Dermis microvascular lymphatic vessel endothelial cell (primary cell): ENCODE measurements at regions not wholly inside any gene's neighbourhood (a gene's known extent, or its start where the extent isn't known, plus 50 kb on each side); places are given as distances from the start of the nearest gene placed in this dataset.
"Not testable (repeated sequence)": the region's sequence is repeated elsewhere in the genome, so short reads cannot be mapped to it uniquely, and the experiment has no call there.

Experiments used
- DNase-seq, 2 donors: peaks; one replicate each; pipeline versions ENCODE4 v3.0.0 to v3.0.0-alpha.2; 2010; ENCODE audit warnings: low read depth in 2 of 2

GRCh38 chr13:56631060-56631459 lies 509.7 kb upstream of the PRR20A start:
- DNase-seq: not testable (repeated sequence)

- no peak for DNase-seq
Measured at GRCh38 chr13:56653043-56653442, 487.7 kb upstream of the PRR20A start.

GRCh38 chr13:56659041-56659471 lies 481.7 kb upstream of the PRR20A start:
- DNase-seq: no peak

GRCh38 chr13:56670563-56670962 lies 470.2 kb upstream of the PRR20A start:
- DNase-seq: no peak

- no peak for DNase-seq
Measured at GRCh38 chr13:56681404-56681803, 459.3 kb upstream of the PRR20A start.

- no peak for DNase-seq
Measured at GRCh38 chr13:56687131-56687530, 453.6 kb upstream of the PRR20A start.

GRCh38 chr13:56697011-56697410 lies 443.7 kb upstream of the PRR20A start:
- DNase-seq: no peak

- no peak for DNase-seq
Measured at GRCh38 chr13:56700324-56700723, 440.4 kb upstream of the PRR20A start.

GRCh38 chr13:56706485-56706884 lies 434.2 kb upstream of the PRR20A start:
- DNase-seq: no peak

- DNase-seq: no peak
Measured at GRCh38 chr13:56713656-56714055, 427.1 kb upstream of the PRR20A start.

- DNase-seq: no peak
Measured at GRCh38 chr13:56718791-56719190, 421.9 kb upstream of the PRR20A start.

GRCh38 chr13:56720841-56721240 lies 419.9 kb upstream of the PRR20A start:
- no peak for DNase-seq

- no peak for DNase-seq
Measured at GRCh38 chr13:56735537-56735942, 405.2 kb upstream of the PRR20A start.

GRCh38 chr13:56736966-56737365 lies 403.8 kb upstream of the PRR20A start:
- no peak for DNase-seq

GRCh38 chr13:56752636-56753035 lies 388.1 kb upstream of the PRR20A start:
- no peak for DNase-seq

- DNase-seq: no peak
Measured at GRCh38 chr13:56755181-56755935, 385.4 kb upstream of the PRR20A start.

GRCh38 chr13:56763333-56763732 lies 377.4 kb upstream of the PRR20A start:
- not testable (repeated sequence) for DNase-seq

GRCh38 chr13:56773148-56773547 lies 367.6 kb upstream of the PRR20A start:
- DNase-seq: no peak

GRCh38 chr13:56789527-56789926 lies 351.2 kb upstream of the PRR20A start:
- DNase-seq: no peak

GRCh38 chr13:56837161-56837560 lies 303.6 kb upstream of the PRR20A start:
- DNase-seq: no peak

- DNase-seq: no peak
Measured at GRCh38 chr13:56850852-56851251, 289.9 kb upstream of the PRR20A start.

- DNase-seq: peak in 1 of 2 donors; percentile 24
Measured at GRCh38 chr13:56861476-56861875, 279.2 kb upstream of the PRR20A start.

GRCh38 chr13:56864451-56864850 lies 276.3 kb upstream of the PRR20A start:
- peak in 1 of 2 donors; percentile 17 for DNase-seq

- no peak for DNase-seq
Measured at GRCh38 chr13:56865416-56865815, 275.3 kb upstream of the PRR20A start.
